GM03348 (cell line): ENCODE measurements at regions not wholly inside any gene's neighbourhood (a gene's known extent, or its start where the extent isn't known, plus 50 kb on each side); places are given as distances from the start of the nearest gene placed in this dataset.
"Not testable (repeated sequence)": the region's sequence is repeated elsewhere in the genome, so short reads cannot be mapped to it uniquely, and the experiment has no call there.

Experiments used
- DNase-seq: peaks from one replicate; pipeline ENCODE4 v3.0.0; 2012; ENCODE audit warnings: low spot score

- peak; percentile 84 for DNase-seq
Measured at GRCh38 chr6:139539852-139540251, 165.4 kb upstream of the CITED2 start.

- no peak for DNase-seq
Measured at GRCh38 chr6:139538366-139538765, 163.9 kb upstream of the CITED2 start.

GRCh38 chr6:139536751-139537617, 162.5 kb upstream of the CITED2 start:
- DNase-seq = no peak

GRCh38 chr6:139534472-139535115, 160.1 kb upstream of the CITED2 start:
- DNase-seq = no peak

- DNase-seq = peak; percentile 65
Measured at GRCh38 chr6:139533573-139534471, 159.4 kb upstream of the CITED2 start.

GRCh38 chr6:139533171-139533570, 158.7 kb upstream of the CITED2 start:
- peak; percentile 22 for DNase-seq

- no peak for DNase-seq
Measured at GRCh38 chr6:139531148-139532115, 157.0 kb upstream of the CITED2 start.

- DNase-seq = no peak
Measured at GRCh38 chr6:139530561-139530960, 156.1 kb upstream of the CITED2 start.

- DNase-seq = no peak
Measured at GRCh38 chr6:139529420-139529819, 155.0 kb upstream of the CITED2 start.

GRCh38 chr6:139528471-139528870, 154.0 kb upstream of the CITED2 start:
- DNase-seq = no peak

- DNase-seq = peak; percentile 21
Measured at GRCh38 chr6:139525415-139525814, 151.0 kb upstream of the CITED2 start.

GRCh38 chr6:139523986-139524385, 149.5 kb upstream of the CITED2 start:
- no peak for DNase-seq

GRCh38 chr6:139522511-139523220, 148.2 kb upstream of the CITED2 start:
- DNase-seq = peak; percentile 17

GRCh38 chr6:139521338-139521737, 146.9 kb upstream of the CITED2 start:
- DNase-seq = no peak

GRCh38 chr6:139520321-139520768, 145.9 kb upstream of the CITED2 start:
- no peak for DNase-seq

- peak; percentile 55 for DNase-seq
Measured at GRCh38 chr6:139519571-139520031, 145.2 kb upstream of the CITED2 start.

- DNase-seq = no peak
Measured at GRCh38 chr6:139519097-139519496, 144.6 kb upstream of the CITED2 start.

- no peak for DNase-seq
Measured at GRCh38 chr6:139518556-139519091, 144.2 kb upstream of the CITED2 start.

GRCh38 chr6:139517998-139518555, 143.6 kb upstream of the CITED2 start:
- not testable (repeated sequence) for DNase-seq

GRCh38 chr6:139515511-139515910, 141.1 kb upstream of the CITED2 start:
- DNase-seq = peak; percentile 9
